Kidney epithelial cell (primary cell): ENCODE measurements at regions not wholly inside any gene's neighbourhood (a gene's known extent, or its start where the extent isn't known, plus 50 kb on each side); places are given as distances from the start of the nearest gene placed in this dataset.

ENCODE experiments used
- DNase-seq: peaks from one replicate; pipeline ENCODE4 v3.0.0-alpha.2; 2010; ENCODE audit warnings: low read depth
- H3K27me3 ChIP-seq: 2 replicates; pipeline ENCODE4 v1.6.0; 2011; ENCODE audit warnings: low read length; ENCODE audit not compliant: control insufficient read depth, insufficient read depth
- H3K36me3 ChIP-seq: 2 replicates; pipeline ENCODE4 v1.5.1; 2011; ENCODE audit warnings: low read length; ENCODE audit not compliant: control insufficient read depth, insufficient read depth
- H3K4me3 ChIP-seq: 2 replicates; pipeline ENCODE4 v1.5.1; 2011; ENCODE audit warnings: low read depth, mild to moderate bottlenecking, control low read depth, low read length
- CTCF ChIP-seq: IDR thresholded peaks from 2 replicates; pipeline ENCODE4 v1.5.1; 2011; ENCODE audit warnings: mild to moderate bottlenecking, moderate library complexity, low read length, control low read depth, inconsistent platforms; ENCODE audit not compliant: insufficient read depth, poor library complexity, severe bottlenecking

GRCh38 chr18:76055025-76055424, 440.0 kb downstream of the ZNF516 start:
- DNase-seq = no peak
- H3K27me3 ChIP-seq = peaks cover 3% of the 10 kb centered on the region

GRCh38 chr18:76054156-76054555, 440.9 kb downstream of the ZNF516 start:
- Histone ChIP-seq H3K27me3 (peaks cover 3% of the 10 kb centered on the region), H3K36me3 (no peaks in the 10 kb centered on the region), H3K4me3 (no peak overlapping the region)
- no peak for TF ChIP-seq CTCF
- DNase-seq = no peak

More at GRCh38 chr18:76055025-76055424, 440.0 kb downstream of the ZNF516 start:
- no peak for TF ChIP-seq CTCF
- Histone ChIP-seq H3K36me3 (no peaks in the 10 kb centered on the region), H3K4me3 (no peak overlapping the region)

GRCh38 chr18:76053551-76053950, 441.5 kb downstream of the ZNF516 start:
- no peak overlapping the region for H3K4me3 ChIP-seq
- H3K36me3 ChIP-seq = no peaks in the 10 kb centered on the region
- no peak for TF ChIP-seq CTCF
- peaks cover 3% of the 10 kb centered on the region for H3K27me3 ChIP-seq
- no peak for DNase-seq

- no peak for TF ChIP-seq CTCF
- DNase-seq = no peak
- Histone ChIP-seq H3K27me3 (peaks cover 3% of the 10 kb centered on the region), H3K4me3 (no peak overlapping the region), H3K36me3 (no peaks in the 10 kb centered on the region)
These were observed 442.8 kb downstream of the ZNF516 start for GRCh38 chr18:76052227-76052595.

- Histone ChIP-seq H3K4me3 (no peak overlapping the region), H3K36me3 (no peaks in the 10 kb centered on the region), H3K27me3 (peaks cover 3% of the 10 kb centered on the region)
- no peak for TF ChIP-seq CTCF
- no peak for DNase-seq
These were observed 443.4 kb downstream of the ZNF516 start for GRCh38 chr18:76051396-76052226.

GRCh38 chr18:76046221-76046620, 448.8 kb downstream of the ZNF516 start:
- no peak for TF ChIP-seq CTCF
- DNase-seq = no peak
- Histone ChIP-seq H3K36me3 (no peaks in the 10 kb centered on the region), H3K4me3 (no peak overlapping the region), H3K27me3 (no peaks in the 10 kb centered on the region)
